ENCODE measurements at regions not wholly inside any gene's neighbourhood (a gene's known extent, or its start where the extent isn't known, plus 50 kb on each side); places are given as distances from the start of the nearest gene placed in this dataset.

GRCh38 chr4:23560748-23561147, 329.1 kb downstream of the PPARGC1A start:
- Histone ChIP-seq H3K27me3 (no peaks in the 10 kb centered on the region), H3K36me3 (no peaks in the 10 kb centered on the region), H3K27ac (no peak overlapping the region), H3K9me3 (no peaks in the 10 kb centered on the region), H3K4me3 (no peak overlapping the region), H3K4me1 (no peaks in the 10 kb centered on the region)
- TF ChIP-seq CTCF (IDR thresholded peaks at IDR 0.05) (no peak), POLR2A (IDR thresholded peaks at IDR 0.05) (no peak)
- no peak for DNase-seq
- intact Hi-C loops (cut with DNase I; ENCODE audit: low total_unique reads), result no loop called here

- Histone ChIP-seq H3K9me3 (no peaks in the 10 kb centered on the region), H3K27ac (no peak overlapping the region), H3K4me3 (no peak overlapping the region), H3K27me3 (no peaks in the 10 kb centered on the region), H3K36me3 (no peaks in the 10 kb centered on the region), H3K4me1 (no peaks in the 10 kb centered on the region)
- intact Hi-C loops (cut with DNase I; ENCODE audit: low total_unique reads), result no loop called here
- DNase-seq, result no peak
- no peak for TF ChIP-seq CTCF (IDR thresholded peaks at IDR 0.05)
- no peak for TF ChIP-seq POLR2A (IDR thresholded peaks at IDR 0.05)
Observed at GRCh38 chr4:23558101-23558500, 331.7 kb downstream of the PPARGC1A start.

GRCh38 chr4:23547601-23548000, 342.2 kb downstream of the PPARGC1A start:
- DNase-seq, result no peak
- Histone ChIP-seq H3K27ac (no peak overlapping the region), H3K4me3 (no peak overlapping the region), H3K9me3 (no peaks in the 10 kb centered on the region), H3K36me3 (no peaks in the 10 kb centered on the region), H3K27me3 (no peaks in the 10 kb centered on the region), H3K4me1 (no peaks in the 10 kb centered on the region)
- intact Hi-C loops (cut with DNase I; ENCODE audit: low total_unique reads), result no loop called here
- TF ChIP-seq POLR2A (IDR thresholded peaks at IDR 0.05) (no peak), CTCF (IDR thresholded peaks at IDR 0.05) (no peak)

- Histone ChIP-seq H3K27me3 (no peaks in the 10 kb centered on the region), H3K9me3 (no peaks in the 10 kb centered on the region), H3K36me3 (no peaks in the 10 kb centered on the region), H3K4me3 (no peak overlapping the region), H3K27ac (no peak overlapping the region), H3K4me1 (no peaks in the 10 kb centered on the region)
- intact Hi-C loops (cut with DNase I; ENCODE audit: low total_unique reads), result no loop called here
- DNase-seq, result no peak
- no peak for TF ChIP-seq POLR2A (IDR thresholded peaks at IDR 0.05)
- no peak for TF ChIP-seq CTCF (IDR thresholded peaks at IDR 0.05)
Observed at GRCh38 chr4:23547096-23547495, 342.8 kb downstream of the PPARGC1A start.

- Histone ChIP-seq H3K27ac (no peak overlapping the region), H3K9me3 (no peaks in the 10 kb centered on the region), H3K36me3 (no peaks in the 10 kb centered on the region), H3K4me1 (no peaks in the 10 kb centered on the region), H3K27me3 (no peaks in the 10 kb centered on the region), H3K4me3 (no peak overlapping the region)
- no peak for DNase-seq
- intact Hi-C loops (cut with DNase I; ENCODE audit: low total_unique reads), result no loop called here
- no peak for TF ChIP-seq CTCF (IDR thresholded peaks at IDR 0.05)
- no peak for TF ChIP-seq POLR2A (IDR thresholded peaks at IDR 0.05)
Observed at GRCh38 chr4:23539969-23540569, 349.8 kb downstream of the PPARGC1A start.

Measured in uterus (tissue), 3 donors.